Nephron progenitor cell (in vitro differentiated cells): ENCODE measurements at regions not wholly inside any gene's neighbourhood (a gene's known extent, or its start where the extent isn't known, plus 50 kb on each side); places are given as distances from the start of the nearest gene placed in this dataset.
A peak's percentile ranks its signal among the peaks of the same experiment; 100 is the strongest.

Source experiments
- DNase-seq: peaks from one replicate; pipeline ENCODE4 v3.0.0; 2021
- H3K27ac Mint-ChIP-seq: 2 replicates; pipeline ENCODE4 v1.8.0; 2021; ENCODE audit warnings: mild to moderate bottlenecking, moderate library complexity, mixed read lengths
- H3K27me3 Mint-ChIP-seq: 2 replicates; pipeline ENCODE4 v1.8.0; 2021; ENCODE audit warnings: mild to moderate bottlenecking, low read depth, mixed read lengths; ENCODE audit not compliant: poor library complexity
- H3K36me3 Mint-ChIP-seq: 2 replicates; pipeline ENCODE4 v1.8.0; 2021; ENCODE audit warnings: low read depth, mixed read lengths
- H3K4me1 Mint-ChIP-seq: 2 replicates; pipeline ENCODE4 v1.8.0; 2021; ENCODE audit warnings: mixed read lengths
- H3K4me3 Mint-ChIP-seq: 2 replicates; pipeline ENCODE4 v1.8.0; 2021; ENCODE audit warnings: mild to moderate bottlenecking, moderate library complexity, mixed read lengths
- H3K9me3 Mint-ChIP-seq: 2 replicates; pipeline ENCODE4 v1.8.0; 2021; ENCODE audit warnings: mild to moderate bottlenecking, moderate library complexity, mixed read lengths
- CTCF ChIP-seq: fragments of 200-600 bp; sonication (generic); IDR thresholded peaks from 2 replicates; pipeline ENCODE4 v1.5.0; 2021; ENCODE audit warnings: antibody characterized with exemption

- no peak for DNase-seq
- Mint-ChIP-seq H3K4me3 (no peak overlapping the region), H3K27ac (no peak overlapping the region), H3K36me3 (no peaks in the 10 kb centered on the region), H3K27me3 (no peaks in the 10 kb centered on the region), H3K9me3 (peaks cover 18% of the 10 kb centered on the region), H3K4me1 (no peaks in the 10 kb centered on the region)
- TF ChIP-seq CTCF: no peak
Observed at GRCh38 chr3:145197051-145197820, 963.7 kb downstream of the PLOD2 start.

- H3K4me3 Mint-ChIP-seq: no peak overlapping the region
- no peaks in the 10 kb centered on the region for H3K27me3 Mint-ChIP-seq
- TF ChIP-seq CTCF: no peak
- H3K4me1 Mint-ChIP-seq: no peaks in the 10 kb centered on the region
- no peak for DNase-seq
- peak overlapping the region; percentile 3 for H3K27ac Mint-ChIP-seq
- peaks cover 18% of the 10 kb centered on the region for H3K9me3 Mint-ChIP-seq
- H3K36me3 Mint-ChIP-seq: no peaks in the 10 kb centered on the region
Observed at GRCh38 chr3:145197821-145198220, 963.2 kb downstream of the PLOD2 start.

- no peak for DNase-seq
- Mint-ChIP-seq H3K36me3 (no peaks in the 10 kb centered on the region), H3K27ac (no peak overlapping the region), H3K4me1 (no peaks in the 10 kb centered on the region), H3K4me3 (no peak overlapping the region), H3K27me3 (no peaks in the 10 kb centered on the region), H3K9me3 (no peaks in the 10 kb centered on the region)
- no peak for TF ChIP-seq CTCF
Observed at GRCh38 chr3:145209561-145209960, 951.4 kb downstream of the PLOD2 start.

GRCh38 chr3:145219355-145220235 lies 941.4 kb downstream of the PLOD2 start:
- no peak overlapping the region for H3K4me3 Mint-ChIP-seq
- no peaks in the 10 kb centered on the region for H3K9me3 Mint-ChIP-seq
- H3K36me3 Mint-ChIP-seq: no peaks in the 10 kb centered on the region
- DNase-seq: no peak
- H3K4me1 Mint-ChIP-seq: no peaks in the 10 kb centered on the region
- TF ChIP-seq CTCF: no peak
- H3K27ac Mint-ChIP-seq: no peak overlapping the region
- no peaks in the 10 kb centered on the region for H3K27me3 Mint-ChIP-seq

- no peak for DNase-seq
- Mint-ChIP-seq H3K4me1 (no peaks in the 10 kb centered on the region), H3K27me3 (peaks cover 3% of the 10 kb centered on the region), H3K36me3 (no peaks in the 10 kb centered on the region), H3K4me3 (no peak overlapping the region), H3K9me3 (no peaks in the 10 kb centered on the region), H3K27ac (no peak overlapping the region)
- TF ChIP-seq CTCF: no peak
Observed at GRCh38 chr3:145224886-145225285, 936.1 kb downstream of the PLOD2 start.
